HepG2 (cell line): ENCODE measurements at regions not wholly inside any gene's neighbourhood (a gene's known extent, or its start where the extent isn't known, plus 50 kb on each side); places are given as distances from the start of the nearest gene placed in this dataset.
"Not testable (repeated sequence)": the region's sequence is repeated elsewhere in the genome, so short reads cannot be mapped to it uniquely, and the experiment has no call there.

ENCODE experiments used
- ATAC-seq: fragments of 200-7000 bp; cut with Tn5 transposase; 3 replicates; pipeline ENCODE4 v1.9.1; 2020; ENCODE audit warnings: mild to moderate bottlenecking, moderate library complexity
- BruUV-seq: library from RNA; stranded (reverse); fragments of 400-500 nt; replicated peaks from 2 replicates; lab custom pipeline; 2021; lab: Mats Ljungman, UMichigan
- CTCF ChIA-PET: fragments of 300-600 bp; formaldehyde crosslinking; extraction: SDS; loops from one replicate; lab custom pipeline; 2021; ENCODE audit warnings: low total read pairs, inconsistent platforms, low intra/inter-chr PET ratio; lab: Yijun Ruan, JAX
- POLR2A ChIA-PET: fragments of 350-600 bp; sonication (Branson Sonifier 250); formaldehyde crosslinking; loops from one replicate; lab custom pipeline; 2020; ENCODE audit warnings: antibody characterized with exemption, inconsistent platforms; lab: Yijun Ruan, JAX
- DNase-seq: peaks from one replicate; pipeline ENCODE4 v3.0.0-alpha.2; 2015; ENCODE audit warnings: low spot score
- FAIRE-seq: peaks from 3 replicates; lab custom pipeline; 2011; peaks lifted over from hg19 to GRCh38; lab: Jason Lieb, UNC
- H2AFZ ChIP-seq: one replicate; pipeline ENCODE4 v1.6.1; 2011; ENCODE audit warnings: low read length, inconsistent platforms
- H3K27ac ChIP-seq: fragments of 300-600 bp; 3 replicates; pipeline ENCODE4 v1.8.0; 2011; ENCODE audit warnings: mixed run types, mild to moderate bottlenecking, mixed read lengths, low read length, inconsistent platforms; ENCODE audit not compliant: insufficient read depth; ENCODE audit errors: extremely low read length
- H3K27me3 ChIP-seq, 2 experiments: fragments of 200-600 bp in 1 of 2; 2 replicates in 1 of 2; 3 replicates in 1 of 2; pipeline versions ENCODE4 v1.6.0 to v1.8.0; 2011; ENCODE audit warnings: low read length in 2 of 2, mild to moderate bottlenecking in 2 of 2, moderate library complexity in 2 of 2, inconsistent platforms in 1 of 2; ENCODE audit not compliant: insufficient read depth in 2 of 2, control insufficient read depth in 1 of 2
- H3K36me3 ChIP-seq, 2 experiments: fragments of 200-600 bp in 1 of 2; replicated peaks in 1 of 2; 2 replicates in 1 of 2; 3 replicates in 1 of 2; pipeline versions ENCODE4 v1.5.1 to v1.8.0; 2011; ENCODE audit warnings: low read length in 2 of 2, inconsistent platforms in 1 of 2; ENCODE audit not compliant: insufficient read depth in 2 of 2, control insufficient read depth in 1 of 2
- H3K4me1 ChIP-seq: 2 replicates; pipeline ENCODE4 v1.5.1; 2012; ENCODE audit warnings: low read length, inconsistent platforms; ENCODE audit not compliant: insufficient read depth
- H3K4me2 ChIP-seq: 2 replicates; pipeline ENCODE4 v1.6.0; 2011; ENCODE audit warnings: low read depth, low read length, inconsistent platforms
- H3K4me3 ChIP-seq, 3 experiments: fragments of 200-600 bp in 1 of 3; sonication (generic), shearing (Covaris generic) in 1 of 3; replicated peaks in 1 of 3; 2 replicates each; pipeline ENCODE4 v1.5.1; 2011 to 2016; ENCODE audit warnings: low read length in 3 of 3, inconsistent platforms in 2 of 3, low read depth in 2 of 3, mild to moderate bottlenecking in 2 of 3, control low read depth in 1 of 3, mixed read lengths in 1 of 3; ENCODE audit not compliant: insufficient read depth in 1 of 3
- H3K79me2 ChIP-seq: one replicate; pipeline ENCODE4 v1.6.1; 2011; ENCODE audit warnings: low read length, inconsistent platforms; ENCODE audit not compliant: insufficient read depth
- H3K9ac ChIP-seq: 2 replicates; pipeline ENCODE4 v1.6.0; 2011; ENCODE audit warnings: mild to moderate bottlenecking, low read depth, low read length, inconsistent platforms; ENCODE audit not compliant: insufficient read depth
- H3K9me3 ChIP-seq: 2 replicates; pipeline ENCODE4 v1.5.1; 2012; ENCODE audit warnings: mild to moderate bottlenecking, low read length
- H4K20me1 ChIP-seq: 2 replicates; pipeline ENCODE4 v1.6.0; 2011; ENCODE audit warnings: inconsistent platforms, mild to moderate bottlenecking, low read length, moderate library complexity; ENCODE audit not compliant: insufficient read depth
- AFF4 ChIP-seq: sonication (generic); formaldehyde crosslinking; IDR thresholded peaks from 2 replicates; pipeline ENCODE4 v1.4.0; 2020; ENCODE audit warnings: missing genetic modification reagents
- WGBS: methylation state at CpG from one replicate; pipeline ENCODE4 v1.1.6; 2017; ENCODE audit warnings: low lambda C conversion rate; 5-methylcytosine and 5-hydroxymethylcytosine counted together
- in situ Hi-C: cut with HindIII; loops from 2 replicates; pipeline ENCODE4 v1.10.0; 2017; ENCODE audit warnings: low pct_unique_long_range_greater_than_20kb; ENCODE audit not compliant: extremely low pct_ligation_motif_present
- intact Hi-C: fragments of 100-400 bp; cut with micrococcal nuclease; formaldehyde crosslinking; loops from one replicate; pipeline ENCODE4 v1.10.0; 2022; ENCODE audit not compliant: unreplicated experiment
- TF ChIP-seq, protein P1 (sequence below): fragments of 450-650 bp; IDR thresholded peaks from 2 replicates; pipeline ENCODE4 v1.6.1; 2017; ENCODE audit warnings: mild to moderate bottlenecking

- TF ChIP-seq, protein P1, sequence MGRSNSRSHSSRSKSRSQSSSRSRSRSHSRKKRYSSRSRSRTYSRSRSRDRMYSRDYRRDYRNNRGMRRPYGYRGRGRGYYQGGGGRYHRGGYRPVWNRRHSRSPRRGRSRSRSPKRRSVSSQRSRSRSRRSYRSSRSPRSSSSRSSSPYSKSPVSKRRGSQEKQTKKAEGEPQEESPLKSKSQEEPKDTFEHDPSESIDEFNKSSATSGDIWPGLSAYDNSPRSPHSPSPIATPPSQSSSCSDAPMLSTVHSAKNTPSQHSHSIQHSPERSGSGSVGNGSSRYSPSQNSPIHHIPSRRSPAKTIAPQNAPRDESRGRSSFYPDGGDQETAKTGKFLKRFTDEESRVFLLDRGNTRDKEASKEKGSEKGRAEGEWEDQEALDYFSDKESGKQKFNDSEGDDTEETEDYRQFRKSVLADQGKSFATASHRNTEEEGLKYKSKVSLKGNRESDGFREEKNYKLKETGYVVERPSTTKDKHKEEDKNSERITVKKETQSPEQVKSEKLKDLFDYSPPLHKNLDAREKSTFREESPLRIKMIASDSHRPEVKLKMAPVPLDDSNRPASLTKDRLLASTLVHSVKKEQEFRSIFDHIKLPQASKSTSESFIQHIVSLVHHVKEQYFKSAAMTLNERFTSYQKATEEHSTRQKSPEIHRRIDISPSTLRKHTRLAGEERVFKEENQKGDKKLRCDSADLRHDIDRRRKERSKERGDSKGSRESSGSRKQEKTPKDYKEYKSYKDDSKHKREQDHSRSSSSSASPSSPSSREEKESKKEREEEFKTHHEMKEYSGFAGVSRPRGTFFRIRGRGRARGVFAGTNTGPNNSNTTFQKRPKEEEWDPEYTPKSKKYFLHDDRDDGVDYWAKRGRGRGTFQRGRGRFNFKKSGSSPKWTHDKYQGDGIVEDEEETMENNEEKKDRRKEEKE: no peak
- TF ChIP-seq AFF4: no peak
Observed at GRCh38 chrX:66698273-66699204, 59.7 kb upstream of the EDA2R start (continued).

GRCh38 chrX:66692512-66692911, 53.6 kb upstream of the EDA2R start:
- H3K4me3 ChIP-seq, FAIRE-seq, H3K4me2 ChIP-seq, ATAC-seq, BruUV-seq, H4K20me1 ChIP-seq, H2AFZ ChIP-seq, H3K9me3 ChIP-seq, H3K79me2 ChIP-seq, H3K27me3 ChIP-seq, H3K36me3 ChIP-seq, H3K9ac ChIP-seq, H3K4me1 ChIP-seq, DNase-seq, POLR2A ChIA-PET, CTCF ChIA-PET, H3K27ac ChIP-seq, in situ Hi-C loops, intact Hi-C loops: not testable (repeated sequence)
- 7% methylated on average over 3 of the region's 8 CpGs for WGBS
